Naive thymus-derived CD4-positive, alpha-beta T cell (primary cell): ENCODE measurements at regions not wholly inside any gene's neighbourhood (a gene's known extent, or its start where the extent isn't known, plus 50 kb on each side); places are given as distances from the start of the nearest gene placed in this dataset.

ENCODE experiments used
- ATAC-seq: fragments of 150-1000 bp; cut with Tn5 transposase; 2 replicates; pipeline ENCODE4 v1.10.0; 2021; ENCODE audit warnings: mild to moderate bottlenecking, moderate library complexity
- CTCF ChIA-PET: fragments of 350-600 bp; sonication (Branson Sonifier 250); formaldehyde crosslinking; loops from one replicate; lab custom pipeline; 2021; ENCODE audit warnings: antibody characterized with exemption; lab: Charles Lee
- POLR2A ChIA-PET: fragments of 350-600 bp; sonication (Branson Sonifier 250); formaldehyde crosslinking; loops from one replicate; lab custom pipeline; 2021; ENCODE audit warnings: antibody characterized with exemption, inconsistent platforms; lab: Charles Lee
- DNase-seq, 9 donors: peaks; one replicate each; pipeline versions ENCODE4 v3.0.0 to v3.0.0-alpha.2; 2020 to 2022; ENCODE audit warnings: mixed read lengths in 1 of 9
- H3K27ac ChIP-seq: one replicate; pipeline ENCODE4 v1.7.0; 2013; ENCODE audit warnings: mild to moderate bottlenecking, low read depth, low read length, moderate library complexity
- H3K27me3 ChIP-seq, 2 donors: one replicate each; pipeline ENCODE4 v1.7.0; 2013; ENCODE audit warnings: low read length in 2 of 2, mild to moderate bottlenecking in 2 of 2, moderate library complexity in 2 of 2; ENCODE audit not compliant: control insufficient read depth in 2 of 2, insufficient read depth in 2 of 2
- H3K36me3 ChIP-seq, 3 experiments: 1 replicate in 2 of 3; 2 replicates in 1 of 3; pipeline ENCODE4 v1.7.0; 2013; ENCODE audit warnings: low read length in 3 of 3, mild to moderate bottlenecking in 3 of 3, moderate library complexity in 1 of 3; ENCODE audit not compliant: insufficient read depth in 3 of 3, control insufficient read depth in 2 of 3
- H3K4me1 ChIP-seq, 2 donors: one replicate each; pipeline ENCODE4 v1.7.0; 2013; ENCODE audit warnings: low read length in 2 of 2, mild to moderate bottlenecking in 2 of 2, moderate library complexity in 1 of 2; ENCODE audit not compliant: control insufficient read depth in 2 of 2, insufficient read depth in 2 of 2
- H3K4me3 ChIP-seq: 2 replicates; pipeline ENCODE4 v1.7.0; 2013; ENCODE audit warnings: mild to moderate bottlenecking, low read length
- H3K9me3 ChIP-seq, 3 experiments: 1 replicate in 2 of 3; 2 replicates in 1 of 3; pipeline ENCODE4 v1.7.0; 2013; ENCODE audit warnings: low read length in 3 of 3; ENCODE audit not compliant: control insufficient read depth in 2 of 3
- H3K27ac Mint-ChIP-seq, 9 donors: one replicate each; pipeline ENCODE4 v1.8.0; 2020 to 2022; ENCODE audit warnings: mixed read lengths in 9 of 9, mild to moderate bottlenecking in 8 of 9, moderate library complexity in 5 of 9, inconsistent platforms in 2 of 9
- H3K27me3 Mint-ChIP-seq, 5 donors: one replicate each; pipeline ENCODE4 v1.8.0; 2021 to 2022; ENCODE audit warnings: mixed read lengths in 5 of 5, mild to moderate bottlenecking in 1 of 5
- H3K36me3 Mint-ChIP-seq, 5 donors: one replicate each; pipeline ENCODE4 v1.8.0; 2020 to 2022; ENCODE audit warnings: mixed read lengths in 5 of 5, mild to moderate bottlenecking in 3 of 5, inconsistent platforms in 1 of 5
- H3K4me1 Mint-ChIP-seq, 7 donors: one replicate each; pipeline ENCODE4 v1.8.0; 2020 to 2022; ENCODE audit warnings: mixed read lengths in 7 of 7, mild to moderate bottlenecking in 3 of 7, inconsistent platforms in 1 of 7
- H3K4me3 Mint-ChIP-seq, 10 donors: one replicate each; pipeline ENCODE4 v1.8.0; 2020 to 2022; ENCODE audit warnings: mild to moderate bottlenecking in 10 of 10, mixed read lengths in 10 of 10, moderate library complexity in 6 of 10, inconsistent platforms in 2 of 10
- H3K9me3 Mint-ChIP-seq, 11 donors: one replicate each; pipeline ENCODE4 v1.8.0; 2020 to 2022; ENCODE audit warnings: mixed read lengths in 11 of 11, mild to moderate bottlenecking in 4 of 11, inconsistent platforms in 1 of 11, moderate library complexity in 1 of 11
- intact Hi-C, 2 donors: fragments of 100-400 bp; cut with micrococcal nuclease; formaldehyde crosslinking; loops; one replicate each; pipeline ENCODE4 v1.15.1; 2023

DNA sequence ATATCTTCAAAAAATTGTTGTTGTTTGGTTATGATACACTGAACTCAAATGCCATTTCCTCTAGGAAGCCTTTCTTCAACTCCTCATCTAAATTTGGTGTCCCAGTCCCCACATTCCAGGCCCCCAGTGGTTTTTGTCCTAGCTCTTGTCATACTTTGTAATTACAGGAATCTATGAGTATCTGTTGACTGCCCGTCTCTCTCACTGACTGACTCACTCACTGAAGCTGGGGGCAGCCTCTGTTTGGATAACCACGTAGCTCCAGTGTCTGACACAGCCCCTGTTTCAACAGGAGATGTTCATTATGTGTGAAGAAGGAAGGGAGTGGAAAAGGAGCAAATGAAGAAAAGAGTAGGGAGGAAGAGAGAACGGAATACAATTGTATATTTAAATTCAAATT is 284.1 kb upstream of the TENM3 start:
- intact Hi-C loops, result no loop called here
- H3K27ac ChIP-seq, result no peak overlapping the region
- DNase-seq (no peak), ATAC-seq (no peak)
- Mint-ChIP-seq H3K36me3 (no peaks in the 10 kb centered on the region), H3K27ac (no peak overlapping the region), H3K4me3 (no peak overlapping the region), H3K9me3 (peaks cover 0 to 7% (median 0%) of the 10 kb centered on the region in 11 donors), H3K27me3 (no peaks in the 10 kb centered on the region), H3K4me1 (no peaks in the 10 kb centered on the region)
- H3K27me3 ChIP-seq, result no peaks in the 10 kb centered on the region
- no peaks in the 10 kb centered on the region for H3K4me1 ChIP-seq
- H3K9me3 ChIP-seq, result no peaks in the 10 kb centered on the region
- H3K4me3 ChIP-seq, result no peak overlapping the region
- POLR2A ChIA-PET, result no interaction called here
- CTCF ChIA-PET, result no interaction called here
- no peaks in the 10 kb centered on the region for H3K36me3 ChIP-seq

DNA sequence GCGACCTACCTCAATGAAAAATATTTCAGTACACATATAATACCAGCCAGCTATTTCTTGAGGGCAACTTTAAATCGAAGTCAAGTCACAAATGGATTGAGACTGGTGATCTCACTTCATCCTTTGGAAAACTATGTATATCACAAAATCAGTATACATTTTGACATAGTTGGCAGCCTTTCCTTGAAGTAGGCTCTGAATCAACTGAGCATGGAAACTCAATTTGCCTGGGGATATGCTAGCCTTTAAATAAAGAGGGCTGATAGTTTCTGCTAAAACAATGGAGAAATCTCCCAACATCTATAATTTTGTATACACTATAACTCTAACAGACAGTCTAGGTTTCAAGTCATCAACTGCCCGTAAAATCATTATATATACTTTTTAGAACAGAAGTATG is 282.8 kb upstream of the TENM3 start:
- no peaks in the 10 kb centered on the region for H3K4me1 ChIP-seq
- no peaks in the 10 kb centered on the region for H3K36me3 Mint-ChIP-seq
- H3K27me3 ChIP-seq, result no peaks in the 10 kb centered on the region
- no peaks in the 10 kb centered on the region for H3K27me3 Mint-ChIP-seq
- H3K4me3 ChIP-seq, result no peak overlapping the region
- H3K9me3 Mint-ChIP-seq, result peaks cover 0 to 5% (median 0%) of the 10 kb centered on the region in 11 donors
- H3K4me3 Mint-ChIP-seq, result no peak overlapping the region
- no peak overlapping the region for H3K27ac ChIP-seq
- no peak for DNase-seq
- intact Hi-C loops, result no loop called here
- no peaks in the 10 kb centered on the region for H3K4me1 Mint-ChIP-seq
- no peaks in the 10 kb centered on the region for H3K9me3 ChIP-seq
- H3K36me3 ChIP-seq, result no peaks in the 10 kb centered on the region
- ChIA-PET CTCF (no interaction called here), POLR2A (no interaction called here)
- no peak for ATAC-seq
- H3K27ac Mint-ChIP-seq, result no peak overlapping the region

DNA sequence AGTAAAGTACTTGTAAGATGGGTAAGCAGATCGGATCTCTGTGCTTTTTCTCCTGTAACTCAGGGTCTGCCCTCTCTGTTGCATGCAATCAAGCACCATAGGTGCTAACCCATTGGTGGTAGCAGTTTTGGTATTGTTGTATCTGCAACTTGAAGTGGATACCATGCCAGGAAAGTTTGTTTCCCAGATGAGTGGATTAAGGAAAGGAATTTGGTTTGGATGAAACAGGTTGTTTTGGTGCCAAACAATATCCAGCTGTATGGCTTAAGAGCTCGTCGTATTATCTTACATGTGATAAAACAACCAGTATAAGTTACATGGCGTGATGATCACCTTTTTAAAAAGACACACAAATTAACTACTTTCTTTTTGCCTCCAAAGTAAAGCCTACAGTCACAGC is 280.9 kb upstream of the TENM3 start:
- Mint-ChIP-seq H3K4me3 (no peak overlapping the region), H3K27me3 (no peaks in the 10 kb centered on the region), H3K4me1 (no peaks in the 10 kb centered on the region), H3K36me3 (no peaks in the 10 kb centered on the region), H3K9me3 (peaks cover 0 to 7% (median 0%) of the 10 kb centered on the region in 11 donors), H3K27ac (no peak overlapping the region)
- H3K4me3 ChIP-seq, result no peak overlapping the region
- no peaks in the 10 kb centered on the region for H3K9me3 ChIP-seq
- ChIA-PET POLR2A (no interaction called here), CTCF (no interaction called here)
- no peaks in the 10 kb centered on the region for H3K36me3 ChIP-seq
- intact Hi-C loops, result no loop called here
- ATAC-seq, result no peak
- H3K27me3 ChIP-seq, result no peaks in the 10 kb centered on the region
- H3K27ac ChIP-seq, result no peak overlapping the region
- DNase-seq, result no peak
- H3K4me1 ChIP-seq, result no peaks in the 10 kb centered on the region

DNA sequence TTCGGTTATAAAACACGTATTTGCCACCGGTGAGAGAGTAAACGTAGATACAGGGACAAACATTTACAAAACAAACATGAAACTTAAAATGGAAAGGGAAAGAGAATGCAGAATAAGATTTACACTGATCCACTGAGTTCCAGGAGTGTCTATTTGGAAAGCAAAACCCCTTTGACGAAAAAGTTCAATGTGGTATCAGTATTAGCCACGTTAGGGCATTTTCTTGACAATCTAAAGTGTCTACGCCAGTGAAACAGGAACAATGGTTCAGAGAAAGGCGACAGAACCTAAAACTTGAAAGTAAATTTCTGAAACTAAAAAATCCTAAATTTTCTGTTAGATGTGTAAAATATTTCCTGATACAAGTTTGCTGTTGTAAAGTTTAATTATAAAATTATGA is 278.5 kb upstream of the TENM3 start:
- H3K9me3 Mint-ChIP-seq, result peaks cover 0 to 7% (median 0%) of the 10 kb centered on the region in 11 donors
- no peaks in the 10 kb centered on the region for H3K27me3 Mint-ChIP-seq
- Histone ChIP-seq H3K4me1 (no peaks in the 10 kb centered on the region), H3K27me3 (no peaks in the 10 kb centered on the region), H3K4me3 (no peak overlapping the region), H3K27ac (no peak overlapping the region), H3K9me3 (no peaks in the 10 kb centered on the region), H3K36me3 (no peaks in the 10 kb centered on the region)
- no peak for DNase-seq
- H3K27ac Mint-ChIP-seq, result no peak overlapping the region
- no peaks in the 10 kb centered on the region for H3K36me3 Mint-ChIP-seq
- CTCF ChIA-PET, result no interaction called here
- no peak overlapping the region for H3K4me3 Mint-ChIP-seq
- H3K4me1 Mint-ChIP-seq, result no peaks in the 10 kb centered on the region
- no peak for ATAC-seq
- POLR2A ChIA-PET, result no interaction called here
- intact Hi-C loops, result no loop called here

DNA sequence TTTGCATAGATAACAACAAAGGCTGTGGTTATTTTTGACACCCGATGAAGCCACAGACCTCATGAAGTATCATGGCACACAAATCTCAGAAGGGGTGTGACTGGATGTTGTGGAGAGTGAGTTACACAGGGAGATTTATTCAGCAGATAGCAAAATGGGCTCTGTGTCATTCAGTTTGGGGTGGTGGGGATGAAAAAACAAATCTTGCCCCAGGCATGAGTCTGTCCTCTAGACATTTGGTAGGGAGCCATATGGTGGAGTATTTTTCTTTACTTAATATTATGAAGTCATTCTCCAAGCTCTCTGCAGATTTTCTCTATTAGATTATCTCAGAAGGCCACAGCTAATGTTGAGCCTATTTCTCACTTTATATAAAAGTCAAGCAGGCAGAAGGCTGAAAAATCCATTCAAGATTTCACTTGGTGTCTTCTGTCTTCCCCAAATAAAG is 277.1 kb upstream of the TENM3 start:
- ChIA-PET POLR2A (no interaction called here), CTCF (no interaction called here)
- Histone ChIP-seq H3K4me3 (no peak overlapping the region), H3K36me3 (no peaks in the 10 kb centered on the region), H3K4me1 (no peaks in the 10 kb centered on the region), H3K27ac (no peak overlapping the region), H3K27me3 (no peaks in the 10 kb centered on the region), H3K9me3 (no peaks in the 10 kb centered on the region)
- no peak overlapping the region for H3K27ac Mint-ChIP-seq
- H3K9me3 Mint-ChIP-seq, result peaks cover 0 to 7% (median 0%) of the 10 kb centered on the region in 11 donors
- no peaks in the 10 kb centered on the region for H3K36me3 Mint-ChIP-seq
- H3K27me3 Mint-ChIP-seq, result no peaks in the 10 kb centered on the region
- H3K4me3 Mint-ChIP-seq, result no peak overlapping the region
- DNase-seq (no peak), ATAC-seq (no peak)
- intact Hi-C loops, result no loop called here
- peaks cover 0 to 2% (median 0%) of the 10 kb centered on the region in 7 donors for H3K4me1 Mint-ChIP-seq

DNA sequence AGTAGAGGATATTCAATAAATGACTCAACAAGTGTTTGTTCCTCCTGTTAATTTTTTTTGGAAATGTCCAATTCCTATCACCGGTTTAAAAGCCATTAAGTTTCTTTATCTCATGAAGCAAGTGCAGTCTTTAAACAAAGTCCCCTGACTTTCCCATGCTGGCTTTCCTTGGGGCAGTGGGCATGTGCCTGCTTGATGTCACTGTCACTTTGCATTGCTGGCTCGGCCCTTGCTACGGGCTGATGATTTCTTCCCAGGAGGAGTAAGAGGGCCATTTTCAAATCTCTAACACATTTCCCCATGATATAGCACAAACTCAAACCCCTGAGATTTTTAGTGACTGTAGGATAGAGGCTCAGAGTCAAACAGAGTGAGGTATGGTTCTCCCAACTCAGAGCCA is 275.8 kb upstream of the TENM3 start:
- Mint-ChIP-seq H3K27me3 (no peaks in the 10 kb centered on the region), H3K27ac (no peak overlapping the region), H3K36me3 (no peaks in the 10 kb centered on the region), H3K9me3 (peaks cover 0 to 7% (median 0%) of the 10 kb centered on the region in 11 donors), H3K4me1 (peaks cover 0 to 8% (median 0%) of the 10 kb centered on the region in 7 donors), H3K4me3 (no peak overlapping the region)
- POLR2A ChIA-PET, result no interaction called here
- H3K4me1 ChIP-seq, result no peaks in the 10 kb centered on the region
- intact Hi-C loops, result no loop called here
- ATAC-seq, result no peak
- no peaks in the 10 kb centered on the region for H3K36me3 ChIP-seq
- H3K9me3 ChIP-seq, result no peaks in the 10 kb centered on the region
- CTCF ChIA-PET, result no interaction called here
- H3K4me3 ChIP-seq, result no peak overlapping the region
- no peaks in the 10 kb centered on the region for H3K27me3 ChIP-seq
- DNase-seq, result no peak
- no peak overlapping the region for H3K27ac ChIP-seq

DNA sequence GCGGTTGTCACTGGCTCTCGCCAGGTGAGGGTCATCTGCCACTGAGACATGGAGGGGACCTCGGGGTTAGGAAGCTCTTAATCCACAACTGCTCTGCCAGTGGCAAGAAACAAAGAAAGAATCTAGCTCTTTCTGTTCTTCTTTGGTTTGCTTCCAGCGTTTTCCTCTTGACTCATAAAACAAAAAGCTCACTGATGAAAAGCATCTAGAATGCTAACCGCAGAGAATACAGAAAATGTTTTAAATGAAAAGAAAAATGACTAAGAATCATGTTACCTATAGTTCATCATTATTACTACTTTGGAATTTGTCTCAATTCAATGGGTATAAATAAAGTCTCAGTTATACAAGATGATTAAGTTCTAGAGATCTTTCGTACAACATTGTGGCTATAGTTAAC is 274.8 kb upstream of the TENM3 start:
- Mint-ChIP-seq H3K36me3 (no peaks in the 10 kb centered on the region), H3K27ac (no peak overlapping the region), H3K9me3 (peaks cover 0 to 7% (median 0%) of the 10 kb centered on the region in 11 donors), H3K4me3 (no peak overlapping the region), H3K27me3 (no peaks in the 10 kb centered on the region), H3K4me1 (peaks cover 0 to 8% (median 0%) of the 10 kb centered on the region in 7 donors)
- POLR2A ChIA-PET, result no interaction called here
- ATAC-seq (no peak), DNase-seq (no peak)
- Histone ChIP-seq H3K4me3 (no peak overlapping the region), H3K4me1 (no peaks in the 10 kb centered on the region), H3K27me3 (no peaks in the 10 kb centered on the region), H3K9me3 (no peaks in the 10 kb centered on the region), H3K27ac (no peak overlapping the region), H3K36me3 (no peaks in the 10 kb centered on the region)
- intact Hi-C loops, result no loop called here
- CTCF ChIA-PET, result no interaction called here
